ENCODE measurements at regions not wholly inside any gene's neighbourhood (a gene's known extent, or its start where the extent isn't known, plus 50 kb on each side); places are given as distances from the start of the nearest gene placed in this dataset.

GRCh38 chr4:66577922-66578321, 907.6 kb upstream of the EPHA5 start:
- TF ChIP-seq ZNF274 (IDR thresholded peaks at IDR 0.05; ENCODE audit: low read depth, low read length) (no peak), YY1 (IDR thresholded peaks at IDR 0.05; ENCODE audit: insufficient read depth, insufficient read length) (no peak), SUZ12 (IDR thresholded peaks at IDR 0.05; ENCODE audit: extremely low read depth, insufficient read depth, insufficient read length) (no peak)

Measured in NT2/D1 (cell line).